C4-2B (cell line): ENCODE measurements at regions not wholly inside any gene's neighbourhood (a gene's known extent, or its start where the extent isn't known, plus 50 kb on each side); places are given as distances from the start of the nearest gene placed in this dataset.

Source experiments
- CTCF ChIP-seq: fragments of 450-650 bp; conservative IDR thresholded peaks from 2 replicates; pipeline ENCODE4 v1.5.1; 2017; ENCODE audit warnings: mild to moderate bottlenecking
- ZFX ChIP-seq: fragments of 450-650 bp; IDR thresholded peaks from 2 replicates; pipeline ENCODE4 v1.6.1; 2017

- TF ChIP-seq CTCF (no peak), ZFX (no peak)
These were observed 318.2 kb upstream of the CAMK1G start for GRCh38 chr1:209265301-209265700.
